MCF 10A (cell line): ENCODE measurements at regions not wholly inside any gene's neighbourhood (a gene's known extent, or its start where the extent isn't known, plus 50 kb on each side); places are given as distances from the start of the nearest gene placed in this dataset.

Experiments used
- BruUV-seq: library from RNA; stranded (reverse); fragments of 400-500 nt; replicated peaks from 2 replicates; lab custom pipeline; 2021; lab: Mats Ljungman, UMichigan
- CTCF ChIA-PET: fragments of 300-600 bp; sonication (Branson Sonifier 250); formaldehyde crosslinking; extraction: SDS; loops from one replicate; lab custom pipeline; 2021; ENCODE audit warnings: antibody characterized with exemption, inconsistent platforms; lab: Yijun Ruan, JAX
- POLR2A ChIA-PET: fragments of 300-600, 350-650 bp; sonication (Branson Sonifier 250); formaldehyde crosslinking; extraction: SDS; loops from one replicate; lab custom pipeline; 2020; ENCODE audit warnings: antibody characterized with exemption, inconsistent platforms; lab: Yijun Ruan, JAX
- DNase-seq: peaks from one replicate; pipeline ENCODE4 v3.0.0-alpha.2; 2018; ENCODE audit not compliant: unreplicated experiment
- H3K27ac Mint-ChIP-seq: one replicate; pipeline ENCODE4 v1.8.0; 2022; ENCODE audit warnings: mild to moderate bottlenecking, low read depth, mixed read lengths; ENCODE audit not compliant: unreplicated experiment
- H3K27me3 Mint-ChIP-seq: one replicate; pipeline ENCODE4 v1.8.0; 2022; ENCODE audit warnings: mixed read lengths; ENCODE audit not compliant: insufficient read depth, unreplicated experiment
- H3K36me3 Mint-ChIP-seq: one replicate; pipeline ENCODE4 v1.8.0; 2022; ENCODE audit warnings: mild to moderate bottlenecking, moderate library complexity, mixed read lengths; ENCODE audit not compliant: insufficient read depth, unreplicated experiment
- H3K4me1 Mint-ChIP-seq: one replicate; pipeline ENCODE4 v1.8.0; 2022; ENCODE audit warnings: mixed read lengths; ENCODE audit not compliant: insufficient read depth, unreplicated experiment
- H3K4me3 Mint-ChIP-seq: one replicate; pipeline ENCODE4 v1.8.0; 2022; ENCODE audit warnings: mild to moderate bottlenecking, moderate library complexity, mixed read lengths; ENCODE audit not compliant: unreplicated experiment
- H3K9me3 Mint-ChIP-seq: one replicate; pipeline ENCODE4 v1.8.0; 2022; ENCODE audit warnings: mixed read lengths; ENCODE audit not compliant: unreplicated experiment
- intact Hi-C: fragments of 100-400 bp; cut with micrococcal nuclease; formaldehyde crosslinking; loops from 2 replicates; pipeline ENCODE4 v1.14.1; 2022
- TF ChIP-seq, protein P1 (sequence below): fragments of 200-600 bp; IDR thresholded peaks from one replicate; pipeline ENCODE4 v1.8.0; 2022; ENCODE audit warnings: antibody characterized with exemption, mild to moderate bottlenecking; ENCODE audit not compliant: unreplicated experiment

DNA sequence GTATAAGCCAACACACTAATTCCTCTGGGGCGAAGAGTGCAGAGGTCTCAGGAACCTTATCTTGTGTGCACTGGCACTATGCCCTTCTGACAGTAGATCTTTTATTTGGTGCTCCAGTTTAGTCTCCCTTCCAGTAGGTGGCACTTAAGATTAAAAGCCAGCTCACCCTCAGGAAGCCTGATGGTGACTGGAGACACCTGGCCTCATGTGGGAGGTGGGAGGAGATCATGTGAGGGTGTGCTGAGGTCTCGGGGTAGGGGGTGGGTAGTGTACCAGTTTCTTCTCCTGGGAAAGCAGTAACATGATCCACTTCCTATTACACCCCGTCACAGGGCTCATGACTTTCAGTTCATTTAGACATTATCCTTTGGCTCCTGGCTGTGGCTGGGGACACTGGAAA, 654.9 kb downstream of the ADCYAP1 start:
- TF ChIP-seq, protein P1, sequence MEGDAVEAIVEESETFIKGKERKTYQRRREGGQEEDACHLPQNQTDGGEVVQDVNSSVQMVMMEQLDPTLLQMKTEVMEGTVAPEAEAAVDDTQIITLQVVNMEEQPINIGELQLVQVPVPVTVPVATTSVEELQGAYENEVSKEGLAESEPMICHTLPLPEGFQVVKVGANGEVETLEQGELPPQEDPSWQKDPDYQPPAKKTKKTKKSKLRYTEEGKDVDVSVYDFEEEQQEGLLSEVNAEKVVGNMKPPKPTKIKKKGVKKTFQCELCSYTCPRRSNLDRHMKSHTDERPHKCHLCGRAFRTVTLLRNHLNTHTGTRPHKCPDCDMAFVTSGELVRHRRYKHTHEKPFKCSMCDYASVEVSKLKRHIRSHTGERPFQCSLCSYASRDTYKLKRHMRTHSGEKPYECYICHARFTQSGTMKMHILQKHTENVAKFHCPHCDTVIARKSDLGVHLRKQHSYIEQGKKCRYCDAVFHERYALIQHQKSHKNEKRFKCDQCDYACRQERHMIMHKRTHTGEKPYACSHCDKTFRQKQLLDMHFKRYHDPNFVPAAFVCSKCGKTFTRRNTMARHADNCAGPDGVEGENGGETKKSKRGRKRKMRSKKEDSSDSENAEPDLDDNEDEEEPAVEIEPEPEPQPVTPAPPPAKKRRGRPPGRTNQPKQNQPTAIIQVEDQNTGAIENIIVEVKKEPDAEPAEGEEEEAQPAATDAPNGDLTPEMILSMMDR, result no peak
- ChIA-PET POLR2A (no interaction called here), CTCF (no interaction called here)
- Mint-ChIP-seq H3K27ac (no peak overlapping the region), H3K9me3 (peaks cover 7% of the 10 kb centered on the region), H3K36me3 (no peaks in the 10 kb centered on the region), H3K4me1 (no peaks in the 10 kb centered on the region), H3K27me3 (no peaks in the 10 kb centered on the region), H3K4me3 (no peak overlapping the region)
- BruUV-seq, result no TSS peak
- intact Hi-C loops, result no loop called here
- DNase-seq, result no peak

DNA sequence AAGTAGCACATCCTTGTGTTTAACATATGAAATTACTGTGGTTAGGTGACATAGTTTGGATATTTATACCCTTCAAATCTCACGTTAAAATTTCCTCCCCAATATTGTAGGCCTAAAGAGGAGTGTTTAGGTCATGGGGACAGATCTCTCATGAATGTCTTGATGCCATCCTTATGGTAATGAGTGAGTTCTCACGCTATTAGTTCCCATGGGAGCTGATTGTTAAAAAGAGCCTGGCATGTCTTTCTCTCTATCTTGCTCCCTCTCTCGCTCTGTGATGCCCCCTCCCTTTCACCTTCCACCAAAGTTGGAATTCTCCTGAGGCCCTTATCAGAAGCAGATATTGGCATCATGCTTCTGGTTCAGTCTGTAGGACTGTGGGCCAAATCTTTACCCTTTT, 660.1 kb downstream of the ADCYAP1 start:
- intact Hi-C loops, result no loop called here
- H3K36me3 Mint-ChIP-seq, result no peaks in the 10 kb centered on the region
- no TSS peak for BruUV-seq
- no peak overlapping the region for H3K4me3 Mint-ChIP-seq
- H3K27ac Mint-ChIP-seq, result no peak overlapping the region
- H3K4me1 Mint-ChIP-seq, result no peaks in the 10 kb centered on the region
- POLR2A ChIA-PET, result no interaction called here
- no peaks in the 10 kb centered on the region for H3K9me3 Mint-ChIP-seq
- CTCF ChIA-PET, result interaction anchor here (0.8 to 1.0 kb wide), 2 partner anchors 17 to 541 kb away, joined by 3 to 6 read pairs; no protein-coding TSS in a partner anchor
- TF ChIP-seq, protein P1, result no peak
- no peak for DNase-seq
- no peaks in the 10 kb centered on the region for H3K27me3 Mint-ChIP-seq

DNA sequence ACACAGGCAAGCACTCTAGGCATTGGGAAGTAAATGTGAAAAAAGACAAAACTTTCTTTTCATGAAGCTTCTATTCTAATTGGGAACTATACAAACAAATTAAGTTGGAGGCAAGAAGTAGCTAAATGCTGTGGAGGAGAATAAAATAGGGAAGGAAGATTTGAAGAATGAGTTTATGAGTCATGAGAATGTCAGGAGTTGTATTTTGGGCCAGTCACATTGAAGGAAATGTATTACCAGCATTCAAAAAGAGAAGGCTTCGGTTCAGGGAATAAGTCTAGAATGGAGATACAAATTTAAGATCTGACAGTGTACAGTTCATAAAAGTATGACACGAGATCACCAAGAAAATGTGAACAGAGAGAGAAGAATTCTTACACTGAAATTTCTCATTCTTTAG, 666.5 kb downstream of the ADCYAP1 start:
- POLR2A ChIA-PET, result no interaction called here
- TF ChIP-seq, protein P1, result no peak
- no TSS peak for BruUV-seq
- no peaks in the 10 kb centered on the region for H3K4me1 Mint-ChIP-seq
- H3K4me3 Mint-ChIP-seq, result no peak overlapping the region
- H3K9me3 Mint-ChIP-seq, result no peaks in the 10 kb centered on the region
- H3K27me3 Mint-ChIP-seq, result no peaks in the 10 kb centered on the region
- H3K36me3 Mint-ChIP-seq, result peaks cover 7% of the 10 kb centered on the region
- CTCF ChIA-PET, result no interaction called here
- intact Hi-C loops, result no loop called here
- H3K27ac Mint-ChIP-seq, result no peak overlapping the region
- no peak for DNase-seq

DNA sequence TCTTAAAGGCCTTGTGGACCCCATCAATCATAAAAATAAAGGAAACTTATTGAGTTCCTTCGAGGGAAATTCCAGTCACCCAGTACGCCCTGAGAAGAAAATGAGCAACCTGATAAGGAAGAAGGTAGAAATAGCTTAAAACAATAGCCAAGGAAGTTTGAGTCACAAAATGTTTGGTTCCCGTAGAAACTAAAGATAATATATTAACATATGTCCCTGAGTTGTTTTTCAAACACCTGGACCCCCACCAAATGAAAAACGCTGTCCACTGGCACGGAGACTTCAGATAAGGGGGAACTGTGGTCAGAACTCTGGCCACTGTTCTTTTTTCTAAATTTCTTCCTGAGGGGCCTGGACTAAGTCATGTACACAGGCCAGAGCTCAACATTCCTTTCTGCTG, 669.1 kb downstream of the ADCYAP1 start:
- TF ChIP-seq, protein P1, result no peak
- intact Hi-C loops, result no loop called here
- no TSS peak for BruUV-seq
- Mint-ChIP-seq H3K4me3 (no peak overlapping the region), H3K4me1 (no peaks in the 10 kb centered on the region), H3K9me3 (no peaks in the 10 kb centered on the region), H3K36me3 (peaks cover 7% of the 10 kb centered on the region), H3K27ac (peak overlapping the region; percentile 5), H3K27me3 (no peaks in the 10 kb centered on the region)
- DNase-seq, result no peak
- POLR2A ChIA-PET, result no interaction called here
- CTCF ChIA-PET, result interaction anchor here (2.2 to 2.3 kb wide), 2 partner anchors 12 to 650 kb away, joined by 7 to 21 read pairs; no protein-coding TSS in a partner anchor
